ENCODE measurements at regions not wholly inside any gene's neighbourhood (a gene's known extent, or its start where the extent isn't known, plus 50 kb on each side); places are given as distances from the start of the nearest gene placed in this dataset.

- TF ChIP-seq CTCF (IDR thresholded peaks at IDR 0.05; ENCODE audit: low read length) (peak; percentile 24; the same call in 1 of the 2 replicates), EZH2 (IDR thresholded peaks at IDR 0.05; ENCODE audit: borderline replicate concordance, low read length) (no peak)
These were observed 692.6 kb upstream of the SLITRK1 start for GRCh38 chr13:84574851-84575250.
